KBM-7 (cell line): ENCODE measurements at regions not wholly inside any gene's neighbourhood (a gene's known extent, or its start where the extent isn't known, plus 50 kb on each side); places are given as distances from the start of the nearest gene placed in this dataset.

Experiments used
- DNase-seq: peaks from one replicate; pipeline ENCODE4 v3.0.0-alpha.2; 2015
- in situ Hi-C: fragments of 300-500 bp; cut with MboI; formaldehyde crosslinking; loops from 2 replicates; pipeline ENCODE4 v1.14.3; 2020; ENCODE audit warnings: low sequenced_read_pairs, low pct_unique_long_range_greater_than_20kb, mixed read lengths

DNA sequence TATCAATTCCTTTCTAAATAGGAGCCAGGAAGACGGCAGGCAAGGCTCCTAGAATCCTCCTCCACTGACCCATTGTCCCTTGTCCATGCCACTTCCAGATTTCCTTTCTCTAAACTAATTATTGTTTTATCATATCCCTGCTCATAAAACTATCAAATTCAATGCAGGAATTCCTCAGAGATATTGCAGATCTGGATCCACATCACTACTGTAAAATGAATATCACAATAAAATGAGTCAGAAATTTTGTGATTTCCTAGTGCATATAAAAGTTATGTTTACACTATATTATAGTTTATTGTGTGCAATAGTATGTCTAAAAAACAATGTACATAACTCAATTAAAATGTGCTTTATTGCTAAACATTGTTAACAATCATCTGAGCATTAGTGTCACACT, 498.7 kb upstream of the NEGR1 start:
- DNase-seq = no peak
- in situ Hi-C loops = no loop called here

GRCh38 chr1:72780212-72780611, 497.9 kb upstream of the NEGR1 start:
- no peak for DNase-seq

DNA sequence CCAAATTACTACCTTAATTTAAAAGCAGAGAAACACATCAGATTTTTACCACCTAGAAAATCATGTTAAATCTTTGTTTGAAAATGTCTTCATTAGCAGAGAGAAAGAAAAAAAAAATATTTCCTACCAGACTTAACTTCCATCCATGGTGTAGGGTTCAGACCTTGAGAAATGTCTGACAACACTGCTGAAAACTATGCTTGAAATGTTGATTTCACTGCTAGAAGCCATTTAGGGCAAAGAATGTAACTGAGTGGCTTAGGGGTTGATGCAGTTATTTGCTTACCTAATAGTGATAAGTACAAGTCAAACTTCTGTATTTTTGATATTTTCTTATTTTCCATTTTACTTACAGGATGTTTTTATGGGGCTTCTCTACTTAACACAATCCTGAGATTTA, 495.6 kb upstream of the NEGR1 start:
- in situ Hi-C loops = no loop called here
- DNase-seq = no peak

More at GRCh38 chr1:72780212-72780611, 497.9 kb upstream of the NEGR1 start:
- in situ Hi-C loops = no loop called here

GRCh38 chr1:72763481-72763880, 481.1 kb upstream of the NEGR1 start:
- DNase-seq = no peak
- in situ Hi-C loops = no loop called here

DNA sequence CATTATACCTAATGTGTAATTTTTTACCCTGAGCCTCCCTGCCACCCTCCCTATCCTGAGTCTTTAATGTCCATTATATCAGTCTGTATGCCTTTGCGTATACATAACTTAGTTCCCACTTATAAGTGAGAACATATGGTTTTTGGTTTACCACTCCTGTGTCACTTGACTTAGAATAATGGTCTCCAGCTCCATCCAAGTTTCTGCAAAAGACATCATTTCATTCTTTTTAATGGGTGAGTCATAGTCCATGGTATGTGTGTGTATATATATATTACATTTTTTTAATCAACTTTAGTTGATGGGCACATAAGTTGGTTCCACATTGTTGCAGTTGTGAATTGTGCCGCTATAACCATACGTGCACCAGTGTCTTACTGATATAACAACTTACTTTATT, 477.1 kb upstream of the NEGR1 start:
- in situ Hi-C loops = no loop called here
- DNase-seq = no peak

GRCh38 chr1:72757843-72758242, 475.5 kb upstream of the NEGR1 start:
- in situ Hi-C loops = no loop called here
- no peak for DNase-seq

- DNase-seq = no peak
- in situ Hi-C loops = no loop called here
Measured at GRCh38 chr1:72745413-72745812, 463.1 kb upstream of the NEGR1 start.

DNA sequence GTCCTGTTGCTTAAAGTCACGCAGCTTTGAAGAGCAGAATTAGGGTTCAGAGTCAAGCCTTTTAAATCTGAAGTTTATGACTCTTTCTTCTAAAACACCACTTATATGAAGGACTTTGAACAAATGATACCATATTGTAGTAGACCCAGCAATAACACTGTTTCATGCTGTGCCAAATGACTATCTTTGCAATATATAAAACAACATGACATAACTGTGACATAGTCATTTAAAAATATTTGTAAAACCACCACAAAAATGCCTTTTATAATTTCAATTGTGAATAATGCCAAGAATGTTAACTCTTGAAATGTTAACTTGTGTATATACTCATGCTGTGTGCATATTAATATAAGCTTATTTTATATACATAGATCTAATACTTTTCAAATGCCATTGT, 452.1 kb upstream of the NEGR1 start:
- in situ Hi-C loops = no loop called here
- no peak for DNase-seq

- no peak for DNase-seq
- in situ Hi-C loops = no loop called here
Measured at GRCh38 chr1:72724951-72725861, 442.9 kb upstream of the NEGR1 start.

GRCh38 chr1:72705921-72706320, 423.6 kb upstream of the NEGR1 start:
- no peak for DNase-seq
- in situ Hi-C loops = no loop called here

DNA sequence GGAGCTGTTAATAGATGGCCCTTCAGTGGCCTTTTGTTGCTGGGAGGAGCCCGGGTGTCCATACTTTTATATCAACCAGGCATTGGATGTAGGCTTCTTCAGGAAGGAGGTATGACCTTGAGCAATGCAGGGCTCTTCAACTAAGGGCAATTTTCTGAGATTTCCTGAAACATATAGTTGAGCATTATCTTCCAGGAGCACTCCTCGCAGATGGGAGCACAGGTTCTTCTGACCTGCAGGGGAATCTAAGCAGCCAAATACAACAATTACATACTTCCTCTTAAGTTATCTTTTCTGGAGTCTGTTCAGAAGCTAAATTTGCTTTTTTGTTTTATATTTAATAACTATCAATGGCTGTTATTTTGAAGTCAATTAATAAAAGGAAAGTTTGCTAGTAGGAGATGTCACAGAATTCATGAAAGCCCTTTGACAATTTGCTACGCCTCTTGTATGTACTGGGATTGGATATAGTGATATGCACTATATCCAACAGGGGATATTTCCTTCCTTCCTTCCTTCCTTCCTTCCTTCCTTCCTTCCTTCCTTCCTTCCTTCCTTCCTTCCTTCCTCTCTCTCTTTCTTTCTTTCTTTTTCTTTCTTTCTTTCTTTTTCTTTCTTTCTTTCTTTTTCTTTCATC, 422.6 kb upstream of the NEGR1 start:
- in situ Hi-C loops = no loop called here
- no peak for DNase-seq

- DNase-seq = no peak
- in situ Hi-C loops = no loop called here
Measured at GRCh38 chr1:72697410-72697809, 415.1 kb upstream of the NEGR1 start.

DNA sequence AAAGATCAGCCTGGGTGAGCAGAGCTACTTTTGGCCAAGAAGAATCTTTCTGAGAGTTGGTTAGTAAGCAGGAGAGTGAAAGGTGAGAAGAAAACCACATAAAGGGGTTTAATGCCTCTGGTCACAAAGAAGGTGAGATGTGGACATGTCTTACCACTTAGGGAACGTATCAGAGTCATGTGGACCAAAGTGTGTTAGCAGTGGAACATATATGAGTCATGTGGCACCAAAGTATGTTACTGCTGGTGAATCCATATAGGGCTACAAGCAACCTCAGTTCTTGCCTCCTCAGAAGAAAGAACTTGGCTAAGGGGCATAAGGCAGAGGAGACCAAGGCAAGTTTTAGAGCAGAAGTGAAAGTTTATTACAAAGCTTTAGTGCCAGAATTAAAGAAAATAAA, 411.6 kb upstream of the NEGR1 start:
- no peak for DNase-seq
- in situ Hi-C loops = no loop called here

DNA sequence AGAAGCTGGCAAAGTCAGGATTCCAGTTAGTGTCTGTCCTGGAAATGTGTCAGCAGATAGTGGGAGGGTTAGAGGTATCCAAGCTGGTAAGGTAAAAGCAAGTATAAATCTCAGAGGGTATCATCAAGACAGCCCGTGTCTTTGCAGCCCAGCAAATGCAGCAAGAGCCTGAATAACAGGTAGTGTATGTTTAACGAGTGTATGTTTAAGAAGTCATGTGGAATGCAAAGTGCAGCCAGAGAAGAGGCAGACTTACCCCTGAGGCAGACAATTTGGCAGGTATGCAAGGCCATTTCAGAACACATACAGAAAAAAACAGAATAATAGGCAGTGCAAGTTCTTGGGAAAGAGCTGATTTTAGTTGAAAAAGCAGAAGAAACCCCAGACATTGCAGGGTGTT, 411.0 kb upstream of the NEGR1 start:
- in situ Hi-C loops = no loop called here
- DNase-seq = no peak

GRCh38 chr1:72690871-72691270, 408.5 kb upstream of the NEGR1 start:
- in situ Hi-C loops = no loop called here
- no peak for DNase-seq

- DNase-seq = no peak
- in situ Hi-C loops = no loop called here
Measured at GRCh38 chr1:72678683-72679082, 396.3 kb upstream of the NEGR1 start.

DNA sequence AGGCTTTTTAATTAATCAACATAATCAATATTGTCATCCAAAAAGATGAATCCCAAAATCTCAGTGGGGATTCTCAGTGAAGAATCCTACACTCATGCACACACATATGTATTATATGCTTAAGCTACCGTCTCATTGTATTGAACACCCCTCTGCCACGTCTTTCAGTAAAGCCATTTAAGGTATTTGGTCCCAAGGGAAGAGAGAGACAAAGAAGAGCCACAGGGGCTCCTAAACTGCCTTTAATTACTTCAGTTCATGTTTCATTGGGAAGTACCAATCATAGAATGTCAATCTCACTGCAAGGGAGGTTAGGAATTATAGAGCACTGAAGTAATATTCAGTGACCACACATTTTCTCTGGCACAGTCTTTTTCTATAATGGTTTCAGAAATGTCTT, 388.6 kb upstream of the NEGR1 start:
- in situ Hi-C loops = no loop called here
- DNase-seq = no peak

DNA sequence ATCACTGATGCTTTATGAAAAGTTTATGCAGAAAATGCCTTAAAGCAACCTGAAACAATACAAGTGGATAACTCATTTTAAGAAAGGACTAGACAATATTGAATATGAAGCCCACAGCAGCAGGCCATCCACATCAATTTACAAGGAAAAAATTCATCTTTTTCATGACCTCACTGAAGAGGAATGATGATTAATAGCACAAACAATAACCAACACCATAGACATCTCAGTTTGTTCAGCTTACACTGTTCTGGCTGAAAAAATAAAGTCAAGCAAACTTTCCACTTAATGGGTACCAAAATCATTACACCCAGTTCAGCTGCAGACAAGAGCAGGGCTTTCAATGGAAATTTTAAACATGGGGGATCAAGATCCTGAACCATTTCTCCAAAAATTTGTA, 380.6 kb upstream of the NEGR1 start:
- in situ Hi-C loops = no loop called here
- DNase-seq = no peak

GRCh38 chr1:72650843-72651435, 368.6 kb upstream of the NEGR1 start:
- in situ Hi-C loops = no loop called here

DNA sequence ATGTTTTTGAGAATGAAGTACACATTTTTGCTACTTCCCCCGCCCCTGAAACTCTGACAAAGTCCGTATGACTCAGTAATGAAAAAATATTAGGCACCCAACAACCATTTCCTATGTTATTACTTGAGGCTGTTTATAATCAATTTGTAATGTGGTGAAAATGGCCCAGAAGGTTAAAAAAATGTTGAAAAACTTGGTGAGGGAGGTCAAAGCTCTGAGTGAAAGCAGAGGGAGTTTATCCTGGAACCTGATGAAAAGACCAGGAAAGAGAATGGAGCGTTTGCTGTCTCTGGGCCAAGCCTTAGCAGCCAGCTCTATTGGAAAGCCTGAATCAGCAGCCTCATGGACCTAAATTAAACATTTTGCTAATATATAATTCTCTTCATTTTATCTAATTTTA, 367.7 kb upstream of the NEGR1 start:
- in situ Hi-C loops = no loop called here
- DNase-seq = no peak

More at GRCh38 chr1:72650843-72651435, 368.6 kb upstream of the NEGR1 start:
- DNase-seq = no peak
